ENCODE measurements at regions not wholly inside any gene's neighbourhood (a gene's known extent, or its start where the extent isn't known, plus 50 kb on each side); places are given as distances from the start of the nearest gene placed in this dataset.

- DNase-seq = no peak
- H3K27ac Mint-ChIP-seq (ENCODE audit: unreplicated experiment) = no peak overlapping the region
- CTCF ChIA-PET = interaction anchor here (0.6 kb wide), 1 partner anchor 59 kb away, joined by 3 read pairs; no protein-coding TSS in a partner anchor
- TF ChIP-seq CTCF (IDR thresholded peaks at IDR 0.05; ENCODE audit: unreplicated experiment) = no peak
- intact Hi-C loops (cut with micrococcal nuclease; ENCODE audit: unreplicated experiment) = no loop called here
- H3K36me3 Mint-ChIP-seq (ENCODE audit: insufficient read depth, unreplicated experiment) = no peaks in the 10 kb centered on the region
- no peaks in the 10 kb centered on the region for H3K27me3 Mint-ChIP-seq (ENCODE audit: unreplicated experiment)
- no peak overlapping the region for H3K4me3 Mint-ChIP-seq (ENCODE audit: low read depth, unreplicated experiment)
- BruUV-seq (replicated peaks) = no TSS peak
- peaks cover 2% of the 10 kb centered on the region for H3K9me3 Mint-ChIP-seq (ENCODE audit: low read depth, unreplicated experiment)
- H3K4me1 Mint-ChIP-seq (ENCODE audit: low read depth, unreplicated experiment) = no peaks in the 10 kb centered on the region
These were observed 463.2 kb upstream of the ZNF608 start for GRCh38 chr5:125209650-125210049.

GRCh38 chr5:125210242-125210947 is 464.0 kb upstream of the ZNF608 start:
- intact Hi-C loops (cut with micrococcal nuclease; ENCODE audit: unreplicated experiment) = no loop called here
- H3K4me3 Mint-ChIP-seq (ENCODE audit: low read depth, unreplicated experiment) = no peak overlapping the region
- DNase-seq = no peak
- no peaks in the 10 kb centered on the region for H3K4me1 Mint-ChIP-seq (ENCODE audit: low read depth, unreplicated experiment)
- TF ChIP-seq CTCF (IDR thresholded peaks at IDR 0.05; ENCODE audit: unreplicated experiment) = no peak
- no peak overlapping the region for H3K27ac Mint-ChIP-seq (ENCODE audit: unreplicated experiment)
- CTCF ChIA-PET = interaction anchor here (0.6 to 0.7 kb wide), 2 partner anchors 9 to 402 kb away, joined by 3 read pairs; no protein-coding TSS in a partner anchor
- BruUV-seq (replicated peaks) = no TSS peak
- no peaks in the 10 kb centered on the region for H3K36me3 Mint-ChIP-seq (ENCODE audit: insufficient read depth, unreplicated experiment)
- H3K27me3 Mint-ChIP-seq (ENCODE audit: unreplicated experiment) = no peaks in the 10 kb centered on the region
- H3K9me3 Mint-ChIP-seq (ENCODE audit: low read depth, unreplicated experiment) = peaks cover 2% of the 10 kb centered on the region

DNA sequence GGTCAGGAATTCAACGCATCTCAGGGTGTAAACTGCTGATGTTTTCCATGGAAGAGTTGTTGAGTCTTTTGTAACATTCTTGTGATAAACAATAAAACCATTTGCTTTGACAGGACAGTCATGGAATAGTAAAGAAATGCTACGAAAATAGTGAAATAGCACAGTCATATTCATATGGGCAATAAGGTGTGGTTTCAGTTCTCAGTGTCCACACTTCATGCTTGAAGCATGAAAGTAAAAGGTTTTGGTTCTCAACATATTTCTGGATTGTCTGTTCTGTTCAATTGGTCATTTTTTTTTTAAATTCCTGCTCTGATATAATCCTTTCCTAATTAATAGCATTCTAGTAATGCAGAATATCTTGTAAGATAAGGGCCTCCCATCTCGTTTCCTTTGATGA is 467.6 kb upstream of the ZNF608 start:
- CTCF ChIA-PET = no interaction called here
- intact Hi-C loops (cut with micrococcal nuclease; ENCODE audit: unreplicated experiment) = no loop called here
- Mint-ChIP-seq H3K27me3 (ENCODE audit: unreplicated experiment) (no peaks in the 10 kb centered on the region), H3K27ac (ENCODE audit: unreplicated experiment) (no peak overlapping the region), H3K4me1 (ENCODE audit: low read depth, unreplicated experiment) (no peaks in the 10 kb centered on the region), H3K4me3 (ENCODE audit: low read depth, unreplicated experiment) (no peak overlapping the region), H3K36me3 (ENCODE audit: insufficient read depth, unreplicated experiment) (no peaks in the 10 kb centered on the region), H3K9me3 (ENCODE audit: low read depth, unreplicated experiment) (no peaks in the 10 kb centered on the region)
- no TSS peak for BruUV-seq (replicated peaks)
- DNase-seq = no peak
- no peak for TF ChIP-seq CTCF (IDR thresholded peaks at IDR 0.05; ENCODE audit: unreplicated experiment)

- no peaks in the 10 kb centered on the region for H3K36me3 Mint-ChIP-seq (ENCODE audit: insufficient read depth, unreplicated experiment)
These were observed 469.2 kb upstream of the ZNF608 start for GRCh38 chr5:125215593-125215992.

More at GRCh38 chr5:125215593-125215992, 469.2 kb upstream of the ZNF608 start:
- DNase-seq = no peak
- H3K27me3 Mint-ChIP-seq (ENCODE audit: unreplicated experiment) = no peaks in the 10 kb centered on the region
- H3K27ac Mint-ChIP-seq (ENCODE audit: unreplicated experiment) = no peak overlapping the region
- no TSS peak for BruUV-seq (replicated peaks)
- TF ChIP-seq CTCF (IDR thresholded peaks at IDR 0.05; ENCODE audit: unreplicated experiment) = no peak
- no peaks in the 10 kb centered on the region for H3K4me1 Mint-ChIP-seq (ENCODE audit: low read depth, unreplicated experiment)
- CTCF ChIA-PET = no interaction called here
- intact Hi-C loops (cut with micrococcal nuclease; ENCODE audit: unreplicated experiment) = no loop called here
- H3K4me3 Mint-ChIP-seq (ENCODE audit: low read depth, unreplicated experiment) = no peak overlapping the region
- H3K9me3 Mint-ChIP-seq (ENCODE audit: low read depth, unreplicated experiment) = no peaks in the 10 kb centered on the region
